ENCODE measurements at regions not wholly inside any gene's neighbourhood (a gene's known extent, or its start where the extent isn't known, plus 50 kb on each side); places are given as distances from the start of the nearest gene placed in this dataset.

- no peak for DNase-seq
Observed at GRCh38 chr16:14360326-14361037, 269.6 kb downstream of the PARN start.

- DNase-seq = no peak
Observed at GRCh38 chr16:14358697-14359305, 271.3 kb downstream of the PARN start.

DNA sequence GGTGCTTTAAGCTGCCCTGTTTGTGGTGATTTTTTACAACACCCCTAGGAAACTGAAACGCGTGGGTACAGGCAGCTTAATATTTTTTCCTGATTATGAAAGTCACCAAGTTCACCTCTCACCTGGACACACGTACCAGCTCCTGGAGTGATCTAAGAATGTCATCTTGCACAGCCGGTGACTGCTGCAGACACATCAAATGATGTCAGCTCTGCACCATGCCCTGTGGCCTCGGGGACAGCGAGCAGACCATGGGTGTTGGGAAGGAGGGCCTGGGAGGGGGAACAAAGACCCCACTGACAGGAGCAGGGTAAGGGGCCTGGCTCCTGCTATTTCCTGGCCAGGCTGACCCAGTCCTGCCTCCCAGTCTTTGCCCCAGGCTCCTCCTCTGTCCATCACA, 272.7 kb downstream of the PARN start:
- no peak for DNase-seq

GRCh38 chr16:14356064-14356463, 274.0 kb downstream of the PARN start:
- no peak for DNase-seq

DNA sequence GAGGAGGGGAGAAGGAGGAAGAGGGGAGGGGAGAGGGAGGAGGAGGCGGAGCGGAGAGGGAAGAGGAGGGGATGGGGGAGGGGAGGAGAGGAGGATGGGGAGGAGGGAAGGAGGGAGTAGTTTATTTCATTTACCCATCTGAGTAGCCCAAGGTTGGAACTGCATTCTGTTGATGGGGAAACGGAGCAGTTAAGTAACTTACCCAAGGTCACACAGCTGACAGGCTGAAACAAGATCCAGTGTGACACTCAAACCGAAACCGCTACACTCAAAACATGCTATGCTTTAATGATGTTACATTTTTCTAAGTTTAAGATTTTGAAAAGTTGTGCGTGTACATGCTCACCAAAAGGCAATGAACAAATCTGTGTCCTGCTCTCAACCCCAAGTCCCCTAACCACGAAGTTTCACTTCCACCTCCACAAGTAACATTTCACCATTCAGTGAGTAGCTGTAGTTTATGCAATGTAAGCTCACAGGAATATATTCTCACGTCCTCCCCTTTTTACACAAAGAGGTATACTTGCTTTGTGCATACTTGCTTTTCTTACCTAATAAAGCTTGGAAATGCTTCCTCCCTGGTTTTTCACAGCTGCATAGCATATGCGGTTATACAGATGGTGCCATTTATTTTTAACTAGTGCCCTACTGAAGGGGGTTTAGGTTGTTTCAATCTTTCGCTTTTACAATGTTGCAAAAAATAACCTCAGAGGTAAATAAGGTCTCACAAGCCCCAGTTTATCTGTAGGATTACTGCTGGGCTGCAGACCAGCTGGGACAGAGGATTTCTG, 275.3 kb downstream of the PARN start:
- no peak for DNase-seq

GRCh38 chr16:14353340-14353739, 276.7 kb downstream of the PARN start:
- no peak for DNase-seq

GRCh38 chr16:14351647-14352046, 278.4 kb downstream of the PARN start:
- DNase-seq = no peak

DNA sequence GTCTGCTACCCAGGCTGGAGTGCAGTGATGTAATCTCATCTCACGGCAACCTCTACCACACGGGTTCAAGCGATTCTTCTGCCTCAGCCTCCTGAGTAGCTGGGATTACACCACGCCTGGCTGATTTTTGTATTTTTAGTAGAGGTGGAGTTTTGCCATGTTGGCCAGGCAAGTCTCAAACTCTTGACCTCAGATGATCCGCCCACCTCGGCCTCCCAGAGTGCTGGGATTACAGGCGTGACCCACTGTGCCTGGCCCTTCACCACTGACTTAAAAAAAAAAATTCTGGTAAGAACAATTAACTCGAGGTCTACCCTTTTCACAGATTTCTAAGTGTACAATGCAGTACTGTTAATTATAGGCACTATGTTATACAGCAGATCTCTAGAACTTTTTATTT, 279.4 kb downstream of the PARN start:
- DNase-seq = no peak

GRCh38 chr16:14350081-14350480, 279.0 kb downstream of the MRTFB start:
- no peak for DNase-seq

DNA sequence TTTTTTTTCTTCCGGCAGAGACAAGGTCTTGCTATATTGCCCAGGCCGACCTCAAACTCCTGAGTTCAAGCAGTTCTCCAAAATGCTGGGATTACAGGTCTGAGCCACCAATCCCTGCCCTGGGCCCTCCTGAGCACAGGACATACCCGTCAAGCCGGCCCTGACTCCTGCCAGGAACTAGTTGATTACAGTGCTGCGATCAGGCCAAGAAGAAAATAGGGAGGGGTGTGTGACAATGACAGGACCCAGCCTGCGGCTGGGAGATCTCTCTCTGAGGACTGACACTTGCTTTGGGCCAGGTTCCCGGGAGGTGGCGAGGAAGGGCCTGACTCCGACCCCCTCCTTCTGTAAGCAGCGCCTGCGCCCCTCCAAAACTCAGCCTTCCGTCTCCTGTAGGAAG, 276.6 kb downstream of the MRTFB start:
- no peak for DNase-seq

- no peak for DNase-seq
Observed at GRCh38 chr16:14346278-14347142, 275.4 kb downstream of the MRTFB start.

DNA sequence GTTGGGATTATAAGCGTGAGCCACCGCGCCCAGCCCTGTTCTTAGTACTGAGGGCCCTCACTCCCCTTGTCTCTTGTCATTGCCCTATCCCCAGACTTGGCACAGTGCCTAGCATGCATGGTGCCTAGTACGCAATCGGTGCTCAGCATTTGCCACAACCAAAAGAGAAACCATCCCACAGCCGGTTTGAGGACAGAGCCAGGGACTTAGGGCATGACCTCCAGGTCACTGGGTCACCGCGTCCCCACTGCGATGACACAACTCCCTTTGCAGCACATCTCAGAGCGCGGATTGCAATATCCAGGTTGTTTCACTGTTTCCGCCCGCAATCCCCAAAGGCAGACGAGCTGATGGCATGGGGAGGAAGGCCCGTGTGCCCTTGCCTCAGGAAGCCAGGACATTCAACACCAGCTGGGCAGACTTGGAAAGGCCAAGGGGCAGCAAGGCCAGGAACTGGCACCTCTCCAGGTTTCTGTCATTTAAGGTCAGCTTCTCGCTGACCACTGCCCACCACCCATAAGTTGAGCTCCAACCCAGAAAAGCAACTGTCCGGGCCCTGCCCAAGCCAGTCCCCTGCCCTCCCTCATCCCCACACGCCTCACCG, 274.5 kb downstream of the MRTFB start:
- DNase-seq = no peak

- DNase-seq = no peak
Observed at GRCh38 chr16:14344945-14345344, 273.8 kb downstream of the MRTFB start.

DNA sequence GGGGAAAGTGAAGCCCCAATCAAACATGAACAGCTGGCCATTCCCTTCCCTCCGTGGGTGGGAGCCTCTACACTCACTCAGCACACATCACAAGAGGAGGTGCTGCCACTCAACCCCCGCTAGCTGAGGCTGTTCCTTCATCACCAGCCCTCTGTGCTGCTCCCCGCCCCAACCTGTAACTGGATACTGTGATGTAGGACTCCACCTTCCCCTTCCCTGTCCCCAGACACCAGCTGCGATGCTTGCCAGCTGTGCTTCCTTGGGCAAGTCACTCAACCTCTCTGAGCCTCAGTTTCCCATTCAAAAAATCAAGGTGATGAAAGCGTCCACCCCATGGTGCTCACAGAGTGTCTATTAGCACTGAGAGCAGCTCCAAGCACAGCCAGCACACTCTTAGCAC, 273.2 kb downstream of the MRTFB start:
- no peak for DNase-seq

GRCh38 chr16:14341324-14342225, 270.5 kb downstream of the MRTFB start:
- no peak for DNase-seq

GRCh38 chr16:14339694-14340093, 268.6 kb downstream of the MRTFB start:
- no peak for DNase-seq

- DNase-seq = no peak
Observed at GRCh38 chr16:14338969-14339368, 267.9 kb downstream of the MRTFB start.

GRCh38 chr16:14338236-14338635, 267.1 kb downstream of the MRTFB start:
- DNase-seq = no peak

DNA sequence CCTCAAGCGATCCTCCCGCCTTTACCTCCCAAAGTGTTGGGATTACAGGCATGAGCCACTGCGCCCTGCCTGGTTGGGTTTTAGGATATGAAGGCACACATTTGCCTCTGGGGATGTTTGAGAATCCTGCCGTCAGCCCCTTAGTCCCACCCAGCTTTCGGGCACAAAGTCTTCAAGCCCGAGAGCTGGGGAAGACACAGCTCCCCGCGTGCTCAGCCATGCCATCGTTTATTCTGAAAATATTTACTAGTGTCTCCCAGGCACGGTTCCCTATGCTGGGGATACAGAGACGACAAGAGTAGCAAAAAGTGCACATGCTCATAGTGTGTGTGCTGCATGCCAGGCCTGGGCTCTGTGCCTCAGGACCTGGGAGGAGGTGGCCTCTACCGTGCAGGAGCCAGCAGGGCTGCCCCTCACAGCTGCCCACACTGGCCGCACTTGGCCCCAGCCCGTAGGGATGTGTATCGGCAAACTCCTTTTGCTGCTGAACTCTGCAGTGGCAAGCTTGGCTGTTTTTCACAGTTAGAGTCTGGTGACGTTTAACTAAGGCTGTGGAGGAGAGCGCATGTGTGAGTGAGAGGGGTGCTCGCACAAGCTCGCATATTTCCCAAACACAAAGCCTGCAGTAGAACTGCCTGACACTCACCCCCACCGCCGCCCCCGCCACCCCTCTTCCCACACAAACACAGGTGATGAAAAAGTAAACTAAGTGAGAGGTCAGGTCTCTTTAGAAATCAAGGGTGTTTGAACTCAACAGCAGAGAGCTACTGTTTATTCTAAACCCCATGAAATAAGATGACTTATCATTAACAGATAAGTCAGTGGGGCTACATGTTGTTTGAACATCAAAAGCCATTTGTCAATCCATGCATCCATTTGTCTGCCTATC, 266.4 kb downstream of the MRTFB start:
- no peak for DNase-seq

- no peak for DNase-seq
Observed at GRCh38 chr16:14335297-14335696, 264.2 kb downstream of the MRTFB start.
